ENCODE measurements at regions not wholly inside any gene's neighbourhood (a gene's known extent, or its start where the extent isn't known, plus 50 kb on each side); places are given as distances from the start of the nearest gene placed in this dataset.
"Not testable (repeated sequence)": the region's sequence is repeated elsewhere in the genome, so short reads cannot be mapped to it uniquely, and the experiment has no call there.

- no peak for TF ChIP-seq CTCF (IDR thresholded peaks at IDR 0.05; ENCODE audit: low read depth, low read length)
Measured at GRCh38 chr14:70269582-70269981, 80.8 kb upstream of the SLC8A3 start.

GRCh38 chr14:70268760-70269159 is 80.0 kb upstream of the SLC8A3 start:
- TF ChIP-seq CTCF (IDR thresholded peaks at IDR 0.05; ENCODE audit: low read depth, low read length) = no peak
- DNase-seq (ENCODE audit: low read depth in 2 of 2) = no peak
- H3K4me3 ChIP-seq (replicated peaks in 1 of 2; ENCODE audit: low read depth in 2 of 2, low read length in 2 of 2) = no peak overlapping the region

More at GRCh38 chr14:70269582-70269981, 80.8 kb upstream of the SLC8A3 start:
- no peak overlapping the region for H3K4me3 ChIP-seq (replicated peaks in 1 of 2; ENCODE audit: low read depth in 2 of 2, low read length in 2 of 2)
- no peak for DNase-seq (ENCODE audit: low read depth in 2 of 2)

- DNase-seq (ENCODE audit: low read depth in 2 of 2) = no peak
- TF ChIP-seq CTCF (IDR thresholded peaks at IDR 0.05; ENCODE audit: low read depth, low read length) = no peak
- H3K4me3 ChIP-seq (replicated peaks in 1 of 2; ENCODE audit: low read depth in 2 of 2, low read length in 2 of 2) = no peak overlapping the region
Measured at GRCh38 chr14:70266157-70266556, 77.4 kb upstream of the SLC8A3 start.

GRCh38 chr14:70265422-70265821 is 76.7 kb upstream of the SLC8A3 start:
- TF ChIP-seq CTCF (IDR thresholded peaks at IDR 0.05; ENCODE audit: low read depth, low read length) = no peak
- H3K4me3 ChIP-seq (replicated peaks in 1 of 2; ENCODE audit: low read depth in 2 of 2, low read length in 2 of 2) = no peak overlapping the region
- DNase-seq (ENCODE audit: low read depth in 2 of 2) = no peak

- TF ChIP-seq CTCF (IDR thresholded peaks at IDR 0.05; ENCODE audit: low read depth, low read length) = no peak
- no peak for DNase-seq (ENCODE audit: low read depth in 2 of 2)
- no peak overlapping the region for H3K4me3 ChIP-seq (replicated peaks in 1 of 2; ENCODE audit: low read depth in 2 of 2, low read length in 2 of 2)
Measured at GRCh38 chr14:70259420-70259819, 70.7 kb upstream of the SLC8A3 start.

- H3K4me3 ChIP-seq (replicated peaks in 1 of 2; ENCODE audit: low read depth in 2 of 2, low read length in 2 of 2) = no peak overlapping the region
- no peak for TF ChIP-seq CTCF (IDR thresholded peaks at IDR 0.05; ENCODE audit: low read depth, low read length)
- no peak for DNase-seq (ENCODE audit: low read depth in 2 of 2)
Measured at GRCh38 chr14:70257526-70257925, 68.8 kb upstream of the SLC8A3 start.

- no peak for DNase-seq (ENCODE audit: low read depth in 2 of 2)
- TF ChIP-seq CTCF (IDR thresholded peaks at IDR 0.05; ENCODE audit: low read depth, low read length) = no peak
- no peak overlapping the region for H3K4me3 ChIP-seq (replicated peaks in 1 of 2; ENCODE audit: low read depth in 2 of 2, low read length in 2 of 2)
Measured at GRCh38 chr14:70256601-70257000, 67.8 kb upstream of the SLC8A3 start.

- DNase-seq (ENCODE audit: low read depth in 2 of 2); H3K4me3 ChIP-seq (replicated peaks in 1 of 2; ENCODE audit: low read depth in 2 of 2, low read length in 2 of 2): not testable (repeated sequence)
Measured at GRCh38 chr14:70255071-70256057, 66.6 kb upstream of the SLC8A3 start.

Data from cardiac fibroblast (primary cell).